HG03139 (cell line): ENCODE measurements at regions not wholly inside any gene's neighbourhood (a gene's known extent, or its start where the extent isn't known, plus 50 kb on each side); places are given as distances from the start of the nearest gene placed in this dataset.
A peak's percentile ranks its signal among the peaks of the same experiment; 100 is the strongest.
"Not testable (repeated sequence)": the region's sequence is repeated elsewhere in the genome, so short reads cannot be mapped to it uniquely, and the experiment has no call there.

Source experiments
- ATAC-seq: cut with Tn5 transposase; IDR thresholded peaks from one replicate; pipeline ENCODE4 v1.9.1; 2021; ENCODE audit not compliant: unreplicated experiment

- peak; percentile 83 for ATAC-seq
Observed at GRCh38 chr15:69755551-69756310, 303.1 kb downstream of the RPLP1 start.

DNA sequence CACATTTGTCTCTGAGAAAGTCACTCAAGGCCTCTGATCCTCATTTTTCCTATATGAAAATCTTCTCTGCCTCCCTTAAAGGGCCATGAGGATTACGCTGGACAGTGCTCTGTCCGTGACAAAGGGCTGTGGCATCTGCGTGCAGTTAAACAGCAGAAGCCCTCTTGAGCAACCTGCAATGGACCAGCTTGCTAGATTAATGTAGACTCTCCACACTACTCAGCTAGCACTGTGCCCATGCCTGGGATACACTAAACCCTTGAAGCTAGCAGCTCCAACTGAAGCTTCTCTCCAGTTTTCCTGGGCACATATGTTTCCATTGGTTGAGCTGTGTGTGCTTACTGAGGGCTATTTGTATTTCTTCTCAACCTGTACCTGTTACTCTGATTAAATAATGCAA, 303.8 kb downstream of the RPLP1 start:
- no peak for ATAC-seq

DNA sequence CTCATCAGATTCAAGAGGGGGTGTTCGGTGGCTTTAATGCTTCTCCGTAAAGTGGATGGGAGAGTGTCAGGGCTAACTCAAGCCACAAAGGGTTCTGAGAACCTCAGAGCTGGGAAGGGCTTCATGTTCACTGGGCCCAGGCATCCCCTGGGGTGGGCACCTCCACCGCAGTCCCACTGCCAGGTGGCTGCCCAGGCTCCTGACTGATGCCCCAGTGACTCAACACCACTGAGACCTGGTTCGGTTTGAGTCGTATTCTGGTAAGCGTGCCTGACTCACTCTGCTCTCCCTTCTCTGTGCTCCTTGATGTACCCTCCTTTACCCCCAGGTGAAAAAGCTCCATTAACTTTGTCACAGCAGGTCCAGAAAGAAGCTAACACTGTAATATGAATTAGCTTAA, 304.6 kb downstream of the RPLP1 start:
- no peak for ATAC-seq

GRCh38 chr15:69758291-69758771, 305.7 kb downstream of the RPLP1 start:
- no peak for ATAC-seq

DNA sequence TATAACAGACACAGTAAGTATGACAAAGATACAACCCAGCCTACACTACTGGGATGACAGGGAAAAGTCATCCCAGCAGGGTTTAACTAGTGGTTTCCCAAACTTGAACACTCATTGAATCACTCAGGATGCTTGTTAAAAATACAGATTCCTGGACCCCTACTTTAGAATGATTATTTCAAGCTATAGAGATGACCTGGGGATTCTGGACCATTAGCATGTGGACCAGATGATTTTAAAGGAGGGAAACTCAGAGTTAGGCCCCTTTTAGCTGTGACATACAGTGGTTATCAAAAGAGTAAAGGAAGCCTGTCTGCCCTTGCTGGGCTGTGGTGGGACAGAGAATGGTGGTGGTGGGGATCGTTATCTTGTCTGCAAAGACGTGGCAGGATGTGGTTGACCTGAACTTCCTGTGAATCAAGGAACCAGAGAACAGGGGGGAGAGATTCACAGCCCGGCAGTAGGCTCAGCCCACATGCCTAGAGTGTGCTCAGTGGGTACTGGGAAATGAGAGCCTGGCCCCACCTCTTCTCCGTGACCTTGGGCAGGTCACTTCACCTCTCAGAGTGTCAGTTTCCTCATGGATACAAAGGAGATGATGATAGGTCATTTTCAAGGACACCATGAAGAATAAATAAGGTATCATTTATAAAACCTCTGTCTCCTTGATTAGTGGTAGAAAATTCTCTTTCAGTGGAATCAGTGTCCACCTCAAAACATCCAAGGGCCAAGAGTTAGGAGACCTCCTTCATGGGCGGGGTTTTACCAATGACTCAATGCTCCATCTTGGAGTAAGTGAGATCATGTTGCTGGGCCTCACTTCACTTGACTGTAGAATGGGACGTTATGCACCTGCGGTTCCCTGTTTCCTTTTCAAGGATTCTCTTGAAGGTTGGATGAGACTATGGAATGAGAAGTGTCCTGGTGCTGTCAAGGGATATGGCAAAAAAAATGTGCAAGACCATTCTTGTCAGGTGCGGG, 306.5 kb downstream of the RPLP1 start:
- no peak for ATAC-seq

DNA sequence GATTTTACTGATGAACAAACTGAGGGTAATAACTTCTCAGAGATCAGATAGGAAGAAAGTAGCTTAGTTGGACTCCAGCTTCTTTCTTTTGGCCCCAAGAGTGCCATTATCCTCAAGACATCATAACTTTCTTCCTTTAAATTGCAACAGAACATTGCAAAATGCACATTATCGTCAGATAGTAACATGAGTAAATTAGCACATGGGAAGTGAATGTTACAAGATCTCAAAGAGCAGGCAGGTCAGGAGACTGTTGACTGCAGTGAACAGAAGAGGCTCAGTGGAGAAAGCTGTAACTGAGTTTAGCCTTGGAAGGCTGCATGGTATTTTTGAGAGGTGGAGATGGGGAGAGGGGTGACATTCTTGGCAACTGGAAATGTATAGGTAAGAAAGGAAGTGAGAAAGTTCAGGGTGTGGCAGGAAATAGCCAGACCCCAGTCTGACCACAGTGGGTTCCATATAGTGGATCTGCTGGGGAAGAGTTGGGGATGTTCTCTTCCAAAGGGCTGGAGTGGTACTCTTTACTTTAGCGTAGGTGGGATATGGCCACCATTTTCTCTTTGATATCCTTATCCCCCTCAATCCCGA, 307.7 kb downstream of the RPLP1 start:
- no peak for ATAC-seq

- ATAC-seq: no peak
Observed at GRCh38 chr15:69760890-69761568, 308.4 kb downstream of the RPLP1 start.

DNA sequence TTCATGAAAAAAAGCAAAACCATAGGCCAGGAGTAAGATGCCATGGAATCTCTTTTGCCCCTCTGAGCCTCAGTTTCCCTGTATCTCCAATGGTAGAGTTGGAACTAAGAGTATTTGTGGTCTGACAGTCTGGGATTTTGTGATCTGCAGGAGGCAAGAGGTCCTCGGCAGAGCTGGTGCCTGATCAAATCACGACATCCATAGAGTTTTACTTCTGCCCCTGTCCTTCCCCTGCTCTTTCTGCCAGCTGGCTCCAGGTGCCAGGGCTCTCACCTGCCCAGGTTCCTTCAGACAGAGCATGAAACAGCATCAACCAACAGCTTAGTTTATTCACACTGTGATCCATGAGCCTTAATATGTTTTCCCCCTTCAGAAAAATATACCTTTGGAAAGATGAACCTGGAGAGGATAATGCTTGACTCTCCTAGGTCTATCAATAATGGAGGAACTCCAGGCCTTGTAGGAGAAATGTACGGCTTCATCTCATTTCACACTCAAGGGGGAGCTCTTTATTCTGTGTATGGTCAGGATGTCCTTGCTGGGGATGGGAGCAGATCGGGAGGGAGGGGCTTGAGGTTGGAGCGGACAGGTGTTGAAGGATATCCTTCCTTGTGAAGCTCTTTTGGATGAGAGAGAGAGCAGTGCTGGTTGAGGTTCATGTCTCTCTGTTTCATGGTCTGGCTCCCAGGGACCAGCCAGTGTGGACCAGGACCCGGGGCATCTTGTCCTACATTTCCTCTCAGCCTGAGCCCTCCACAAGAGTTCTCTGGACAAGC, 309.9 kb downstream of the RPLP1 start:
- no peak for ATAC-seq

- ATAC-seq: no peak
Observed at GRCh38 chr15:69763831-69764230, 311.2 kb downstream of the RPLP1 start.

DNA sequence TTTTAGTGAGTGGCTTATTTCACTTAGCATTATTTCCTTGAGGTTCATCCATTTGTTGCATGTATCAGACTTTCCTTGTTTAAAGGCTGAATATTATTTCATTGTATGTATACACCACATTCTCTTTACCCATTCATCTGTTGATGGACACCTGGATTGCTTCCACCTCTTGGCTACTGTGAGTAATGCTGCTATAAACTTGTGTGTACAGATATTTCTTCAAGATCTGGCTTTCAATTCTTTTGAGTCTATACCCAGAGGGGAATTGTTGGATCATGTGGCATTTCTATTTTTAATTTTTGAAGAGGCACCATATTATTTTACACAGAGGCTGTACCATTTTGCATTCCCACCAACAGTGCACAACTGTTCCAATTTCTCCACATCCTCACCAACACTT, 313.5 kb downstream of the RPLP1 start:
- no peak for ATAC-seq

DNA sequence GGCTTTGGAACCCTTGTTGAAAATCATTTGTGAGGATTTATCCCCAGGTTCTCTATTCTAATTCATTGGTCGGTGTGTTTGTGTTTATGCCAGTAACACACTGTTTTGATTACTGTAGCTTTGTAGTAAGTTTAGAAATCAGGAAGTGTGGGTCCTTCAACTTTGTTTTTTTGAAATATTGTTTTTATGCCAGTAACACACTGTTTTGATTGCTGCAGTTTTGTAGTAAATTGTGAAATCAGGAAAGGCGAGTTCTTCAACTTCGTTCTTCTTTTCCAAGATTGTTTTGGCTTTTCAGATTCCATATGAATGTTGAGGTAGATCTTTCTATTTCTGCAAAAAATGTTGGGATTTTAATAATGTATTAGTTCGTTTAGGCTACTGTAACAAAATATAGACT, 314.6 kb downstream of the RPLP1 start:
- ATAC-seq: no peak

- ATAC-seq: not testable (repeated sequence)
Observed at GRCh38 chr15:69769336-69769735, 316.7 kb downstream of the RPLP1 start.

GRCh38 chr15:69774258-69774657, 321.6 kb downstream of the RPLP1 start:
- not testable (repeated sequence) for ATAC-seq

GRCh38 chr15:69774711-69775110, 322.1 kb downstream of the RPLP1 start:
- ATAC-seq: not testable (repeated sequence)

DNA sequence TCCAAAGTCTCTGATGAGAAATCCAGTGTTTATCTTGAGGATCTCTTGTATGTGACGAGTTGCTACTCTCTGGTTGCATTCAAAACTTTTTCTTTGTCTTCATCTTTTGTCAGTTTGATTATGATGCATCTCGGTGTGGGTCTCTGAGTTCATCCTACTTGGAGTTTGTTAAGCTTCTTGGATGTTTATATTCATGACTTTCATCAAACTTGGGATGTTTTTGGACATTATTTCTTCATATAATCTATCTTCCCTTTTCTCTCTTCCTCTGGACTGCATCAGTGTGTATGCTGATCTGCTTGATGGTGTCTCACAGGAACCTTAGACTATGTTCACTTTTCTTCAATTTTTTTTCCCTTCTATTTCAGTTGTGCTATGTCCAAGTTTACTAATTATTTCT, 320.4 kb downstream of the TLE3 start:
- no peak for ATAC-seq

- no peak for ATAC-seq
Observed at GRCh38 chr15:69780374-69780773, 317.3 kb downstream of the TLE3 start.

DNA sequence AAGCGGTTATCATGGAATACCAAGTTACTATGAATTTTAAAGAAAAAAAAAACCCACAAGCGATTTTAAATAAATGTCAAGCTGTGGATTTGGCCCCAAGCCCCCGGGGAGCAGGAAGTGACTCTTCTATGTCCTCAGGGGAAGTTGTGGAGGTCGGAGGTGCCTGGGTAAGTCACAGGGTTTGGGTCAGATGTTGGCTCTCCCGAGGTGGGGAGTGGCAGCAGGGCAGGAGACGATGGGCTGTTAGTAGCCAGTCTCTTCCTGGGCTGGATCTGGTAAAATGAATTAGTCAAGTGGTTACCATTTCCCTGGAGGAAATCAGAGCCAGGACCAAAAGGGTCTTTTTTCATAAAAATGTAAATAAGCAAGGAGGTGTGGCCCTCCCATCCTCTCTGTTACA, 316.7 kb downstream of the TLE3 start:
- no peak for ATAC-seq

GRCh38 chr15:69781411-69782125, 316.1 kb downstream of the TLE3 start:
- no peak for ATAC-seq

DNA sequence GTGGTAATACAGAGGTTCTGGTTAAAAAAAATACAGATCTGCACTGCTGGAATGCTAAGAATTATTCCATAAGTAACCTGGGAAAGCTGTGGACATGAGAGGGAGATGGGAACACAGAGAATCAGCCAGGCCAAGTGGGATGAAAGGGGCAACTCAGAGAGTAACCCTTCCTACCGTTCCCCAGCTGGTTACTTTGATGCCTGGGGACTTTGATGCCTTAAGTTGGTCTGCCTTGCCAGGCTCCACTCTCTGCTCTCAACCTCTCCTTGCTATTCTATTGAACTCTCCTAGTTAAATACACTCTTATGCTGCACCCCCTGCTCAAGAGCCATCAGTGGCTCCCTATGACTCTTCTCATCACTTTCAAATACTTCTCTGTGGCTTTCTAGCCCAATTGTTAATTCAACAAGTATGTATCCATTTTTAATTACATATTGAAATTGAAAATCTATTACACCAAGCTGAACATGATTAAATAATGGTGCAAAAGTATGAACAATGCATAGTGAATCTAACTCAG, 315.5 kb downstream of the TLE3 start:
- ATAC-seq: no peak
